ENCODE measurements at regions not wholly inside any gene's neighbourhood (a gene's known extent, or its start where the extent isn't known, plus 50 kb on each side); places are given as distances from the start of the nearest gene placed in this dataset.
"Not testable (repeated sequence)": the region's sequence is repeated elsewhere in the genome, so short reads cannot be mapped to it uniquely, and the experiment has no call there.

DNA sequence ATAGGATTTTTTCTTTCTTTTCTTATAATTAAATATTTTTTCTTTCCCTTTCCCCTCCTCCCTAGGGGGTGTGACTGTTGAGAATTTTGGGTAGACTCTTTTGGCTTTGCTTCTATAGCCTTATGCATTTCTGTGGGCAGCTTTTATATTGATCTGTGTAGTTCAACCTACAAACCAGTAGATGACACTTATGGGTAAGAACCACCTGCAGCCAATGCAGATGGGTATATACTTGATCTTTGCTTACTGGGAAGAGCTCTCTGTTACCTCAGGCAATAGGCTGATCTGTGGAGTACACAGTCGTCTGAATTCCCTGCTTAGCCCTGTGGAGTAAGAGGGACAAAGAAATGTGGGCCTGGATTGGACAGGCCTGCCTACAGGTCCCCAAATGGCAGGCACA, 102.7 kb upstream of the STARD4 start:
- Histone ChIP-seq H3K27me3 (no peaks in the 10 kb centered on the region), H3F3A (ENCODE audit: low read depth) (no peaks in the 10 kb centered on the region), H3K9ac (no peak overlapping the region), H3K4me3 (no peak overlapping the region), H3K4me1 (no peaks in the 10 kb centered on the region), H3K27ac (no peak overlapping the region), H3K79me2 (ENCODE audit: low read depth) (no peaks in the 10 kb centered on the region), H2AFZ (replicated peaks) (no peak overlapping the region), H3K4me2 (no peak overlapping the region), H3K9me3 (ENCODE audit: low read depth) (no peaks in the 10 kb centered on the region), H3K36me3 (no peaks in the 10 kb centered on the region), H4K20me1 (ENCODE audit: low read depth) (no peaks in the 10 kb centered on the region)
- no peak for DNase-seq (ENCODE audit: low spot score)
- H3K27me3 Mint-ChIP-seq (ENCODE audit: insufficient read depth, low read depth), result no peaks in the 10 kb centered on the region
- peaks cover 8% of the 10 kb centered on the region for H3K9me3 Mint-ChIP-seq
- no peak overlapping the region for H3K4me3 Mint-ChIP-seq
- peaks cover 3% of the 10 kb centered on the region for H3K36me3 Mint-ChIP-seq
- H3K27ac Mint-ChIP-seq, result no peak overlapping the region
- H3K4me1 Mint-ChIP-seq, result no peaks in the 10 kb centered on the region
- TF ChIP-seq EZH2phosphoT487 (IDR thresholded peaks at IDR 0.05), result no peak

DNA sequence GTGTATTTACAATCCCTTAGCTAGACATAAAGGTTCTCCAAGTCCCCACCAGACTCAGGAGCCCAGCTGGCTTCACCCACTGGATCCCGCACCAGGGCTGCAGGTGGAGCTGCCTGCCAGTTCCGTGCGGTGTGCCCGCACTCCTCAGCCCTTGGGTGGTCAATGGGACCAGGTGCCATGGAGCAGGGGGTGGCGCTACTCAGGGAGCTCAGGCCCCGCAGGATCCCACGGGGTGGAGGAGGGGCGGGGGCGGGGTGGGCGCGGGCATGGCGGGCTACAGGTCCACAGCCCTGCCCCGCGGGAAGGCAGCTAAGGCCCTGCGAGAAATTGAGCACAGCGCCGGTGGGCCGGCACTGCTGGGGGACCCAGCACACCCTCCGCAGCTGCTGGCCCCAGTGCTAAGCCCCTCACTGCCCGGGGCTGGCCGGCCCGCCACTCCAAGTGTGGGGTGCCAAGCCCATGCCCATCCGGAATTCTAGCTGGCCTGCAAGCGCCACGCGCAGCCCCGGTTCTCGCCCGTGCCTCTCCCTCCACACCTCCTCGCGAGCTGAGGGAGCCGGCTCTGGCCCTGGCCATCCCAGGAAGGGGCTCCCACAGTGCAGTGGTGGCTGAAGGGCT, 99.8 kb upstream of the STARD4 start:
- H3K79me2 ChIP-seq (ENCODE audit: low read depth); H2AFZ ChIP-seq (replicated peaks); H3K9ac ChIP-seq; H3K4me1 Mint-ChIP-seq; H3K27ac Mint-ChIP-seq; H3K9me3 Mint-ChIP-seq; H3K27me3 Mint-ChIP-seq (ENCODE audit: insufficient read depth, low read depth); H3K36me3 ChIP-seq; H3K36me3 Mint-ChIP-seq; DNase-seq (ENCODE audit: low spot score); H3K27me3 ChIP-seq; H3K27ac ChIP-seq; H4K20me1 ChIP-seq (ENCODE audit: low read depth); H3K4me3 Mint-ChIP-seq; H3K4me3 ChIP-seq; H3F3A ChIP-seq (ENCODE audit: low read depth); H3K9me3 ChIP-seq (ENCODE audit: low read depth); H3K4me2 ChIP-seq; H3K4me1 ChIP-seq: not testable (repeated sequence)

DNA sequence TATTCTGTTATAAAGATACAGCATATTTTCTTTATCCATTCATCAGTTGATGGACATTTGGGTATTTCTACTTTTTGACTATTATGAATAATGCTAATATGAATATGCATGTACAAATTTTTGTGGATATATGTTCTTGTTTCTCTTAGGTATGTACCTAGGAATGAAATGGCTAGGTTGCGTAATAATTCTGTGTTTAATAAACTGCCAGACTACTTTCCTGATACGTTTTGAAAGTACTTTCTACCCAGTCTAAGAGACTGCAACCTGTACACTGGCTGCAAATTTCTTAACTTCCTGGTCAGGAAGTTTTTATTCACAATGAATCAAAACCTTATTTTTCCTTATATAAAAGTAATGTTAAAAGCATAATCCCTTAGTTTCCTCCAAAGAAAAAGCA, 93.9 kb upstream of the STARD4 start:
- TF ChIP-seq, protein P1, sequence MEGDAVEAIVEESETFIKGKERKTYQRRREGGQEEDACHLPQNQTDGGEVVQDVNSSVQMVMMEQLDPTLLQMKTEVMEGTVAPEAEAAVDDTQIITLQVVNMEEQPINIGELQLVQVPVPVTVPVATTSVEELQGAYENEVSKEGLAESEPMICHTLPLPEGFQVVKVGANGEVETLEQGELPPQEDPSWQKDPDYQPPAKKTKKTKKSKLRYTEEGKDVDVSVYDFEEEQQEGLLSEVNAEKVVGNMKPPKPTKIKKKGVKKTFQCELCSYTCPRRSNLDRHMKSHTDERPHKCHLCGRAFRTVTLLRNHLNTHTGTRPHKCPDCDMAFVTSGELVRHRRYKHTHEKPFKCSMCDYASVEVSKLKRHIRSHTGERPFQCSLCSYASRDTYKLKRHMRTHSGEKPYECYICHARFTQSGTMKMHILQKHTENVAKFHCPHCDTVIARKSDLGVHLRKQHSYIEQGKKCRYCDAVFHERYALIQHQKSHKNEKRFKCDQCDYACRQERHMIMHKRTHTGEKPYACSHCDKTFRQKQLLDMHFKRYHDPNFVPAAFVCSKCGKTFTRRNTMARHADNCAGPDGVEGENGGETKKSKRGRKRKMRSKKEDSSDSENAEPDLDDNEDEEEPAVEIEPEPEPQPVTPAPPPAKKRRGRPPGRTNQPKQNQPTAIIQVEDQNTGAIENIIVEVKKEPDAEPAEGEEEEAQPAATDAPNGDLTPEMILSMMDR (IDR thresholded peaks at IDR 0.05), result no peak
- no peak for TF ChIP-seq EZH2phosphoT487 (IDR thresholded peaks at IDR 0.05)
- TF ChIP-seq EZH2 (IDR thresholded peaks at IDR 0.05), result no peak
- Mint-ChIP-seq H3K27me3 (ENCODE audit: insufficient read depth, low read depth) (peaks cover 3% of the 10 kb centered on the region), H3K27ac (no peak overlapping the region), H3K4me3 (no peak overlapping the region), H3K9me3 (peaks cover 7% of the 10 kb centered on the region), H3K36me3 (peaks cover 3% of the 10 kb centered on the region), H3K4me1 (peaks cover 8% of the 10 kb centered on the region)
- Histone ChIP-seq H3K27me3 (no peaks in the 10 kb centered on the region), H2AFZ (replicated peaks) (no peak overlapping the region), H3K27ac (no peak overlapping the region), H3K4me3 (no peak overlapping the region), H3K9ac (no peak overlapping the region), H3F3A (ENCODE audit: low read depth) (no peaks in the 10 kb centered on the region), H3K4me1 (peaks cover 6% of the 10 kb centered on the region), H3K4me2 (no peak overlapping the region), H3K79me2 (ENCODE audit: low read depth) (no peaks in the 10 kb centered on the region), H3K9me3 (ENCODE audit: low read depth) (no peaks in the 10 kb centered on the region), H4K20me1 (ENCODE audit: low read depth) (no peaks in the 10 kb centered on the region), H3K36me3 (no peaks in the 10 kb centered on the region)
- no peak for DNase-seq (ENCODE audit: low spot score)

DNA sequence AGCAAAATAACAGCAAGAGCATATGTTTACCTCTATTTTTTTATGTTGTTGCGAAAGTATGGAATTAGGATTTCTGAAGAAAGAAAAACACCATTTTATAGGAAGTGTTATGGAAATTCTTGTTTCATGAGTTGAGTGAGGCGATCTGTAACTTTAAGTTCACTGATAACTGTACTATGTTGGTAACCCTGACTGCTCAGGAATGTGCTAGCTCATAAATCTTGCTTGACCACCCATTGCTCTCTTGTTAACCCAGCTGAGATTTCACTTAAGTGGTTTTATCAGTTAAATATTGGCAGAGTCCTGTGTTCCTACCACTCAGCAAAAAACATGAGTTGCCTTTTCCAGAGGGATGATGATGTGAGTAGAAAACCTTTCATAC, 91.1 kb upstream of the STARD4 start:
- Histone ChIP-seq H3K4me3 (no peak overlapping the region), H3K36me3 (no peaks in the 10 kb centered on the region), H4K20me1 (ENCODE audit: low read depth) (no peaks in the 10 kb centered on the region), H3K4me2 (no peak overlapping the region), H3K27me3 (no peaks in the 10 kb centered on the region), H3K27ac (no peak overlapping the region), H3K79me2 (ENCODE audit: low read depth) (no peaks in the 10 kb centered on the region), H3F3A (ENCODE audit: low read depth) (no peaks in the 10 kb centered on the region), H2AFZ (replicated peaks) (no peak overlapping the region), H3K4me1 (peaks cover 13% of the 10 kb centered on the region), H3K9ac (no peak overlapping the region), H3K9me3 (ENCODE audit: low read depth) (no peaks in the 10 kb centered on the region)
- TF ChIP-seq EZH2 (IDR thresholded peaks at IDR 0.05) (no peak), EZH2phosphoT487 (IDR thresholded peaks at IDR 0.05) (no peak)
- TF ChIP-seq, protein P1 (IDR thresholded peaks at IDR 0.05), result no peak
- Mint-ChIP-seq H3K9me3 (no peaks in the 10 kb centered on the region), H3K36me3 (no peaks in the 10 kb centered on the region), H3K27ac (no peak overlapping the region), H3K4me1 (peaks cover 12% of the 10 kb centered on the region), H3K4me3 (no peak overlapping the region), H3K27me3 (ENCODE audit: insufficient read depth, low read depth) (no peaks in the 10 kb centered on the region)
- no peak for DNase-seq (ENCODE audit: low spot score)
